ENCODE measurements at regions not wholly inside any gene's neighbourhood (a gene's known extent, or its start where the extent isn't known, plus 50 kb on each side); places are given as distances from the start of the nearest gene placed in this dataset.

GRCh38 chr13:107842562-107843180, 372.7 kb downstream of the LIG4 start:
- WGBS, 2 donors: 49 to 58% methylated on average over 3 of the region's 3 CpGs
- ATAC-seq (ENCODE audit: insufficient read depth, low FRiP score): no peak
- Histone ChIP-seq H3K27me3 (ENCODE audit: control insufficient read depth in 3 of 3, insufficient read depth in 3 of 3, low read length in 2 of 3) (no peaks in the 10 kb centered on the region), H3K27ac (ENCODE audit: low read depth in 1 of 2, low read length in 1 of 2) (no peak overlapping the region), H3K4me3 (no peak overlapping the region), H3K36me3 (ENCODE audit: control insufficient read depth in 4 of 4, insufficient read depth in 4 of 4, low read length in 4 of 4) (no peaks in the 10 kb centered on the region), H3K9me3 (ENCODE audit: control insufficient read depth in 4 of 4, insufficient read depth in 3 of 4, low read length in 3 of 4) (no peaks in the 10 kb centered on the region), H3K9ac (ENCODE audit: insufficient read depth in 1 of 2, low read length in 2 of 2) (no peak overlapping the region), H3K4me1 (ENCODE audit: control insufficient read depth in 5 of 5, insufficient read depth in 5 of 5, low read length in 5 of 5) (peaks cover 0 to 33% (median 0%) of the 10 kb centered on the region in 5 donors)
- no peak for DNase-seq
- no peak for TF ChIP-seq CTCF (IDR thresholded peaks at IDR 0.05; ENCODE audit: control extremely low read depth, extremely low read depth)

- Histone ChIP-seq H3K4me3 (no peak overlapping the region), H3K9me3 (ENCODE audit: control insufficient read depth in 4 of 4, insufficient read depth in 3 of 4, low read length in 3 of 4) (no peaks in the 10 kb centered on the region), H3K36me3 (ENCODE audit: control insufficient read depth in 4 of 4, insufficient read depth in 4 of 4, low read length in 4 of 4) (no peaks in the 10 kb centered on the region), H3K27ac (ENCODE audit: low read depth in 1 of 2, low read length in 1 of 2) (no peak overlapping the region), H3K4me1 (ENCODE audit: control insufficient read depth in 5 of 5, insufficient read depth in 5 of 5, low read length in 5 of 5) (peaks cover 0 to 12% (median 0%) of the 10 kb centered on the region in 5 donors), H3K9ac (ENCODE audit: insufficient read depth in 1 of 2, low read length in 2 of 2) (no peak overlapping the region), H3K27me3 (ENCODE audit: control insufficient read depth in 3 of 3, insufficient read depth in 3 of 3, low read length in 2 of 3) (no peaks in the 10 kb centered on the region)
- 78 to 84% methylated on average over 3 of the region's 3 CpGs for WGBS, 2 donors
- no peak for TF ChIP-seq CTCF (IDR thresholded peaks at IDR 0.05; ENCODE audit: control extremely low read depth, extremely low read depth)
- ATAC-seq (ENCODE audit: insufficient read depth, low FRiP score): no peak
- no peak for DNase-seq
Observed at GRCh38 chr13:107838588-107839161, 376.7 kb downstream of the LIG4 start.

- H3K4me3 ChIP-seq: no peak overlapping the region
- no peak for TF ChIP-seq CTCF (IDR thresholded peaks at IDR 0.05; ENCODE audit: control extremely low read depth, extremely low read depth)
- H3K9me3 ChIP-seq (ENCODE audit: control insufficient read depth in 4 of 4, insufficient read depth in 3 of 4, low read length in 3 of 4): no peaks in the 10 kb centered on the region
- no peaks in the 10 kb centered on the region for H3K36me3 ChIP-seq (ENCODE audit: control insufficient read depth in 4 of 4, insufficient read depth in 4 of 4, low read length in 4 of 4)
- no peak overlapping the region for H3K27ac ChIP-seq (ENCODE audit: low read depth in 1 of 2, low read length in 1 of 2)
- 89 to 90% methylated on average over 6 of the region's 6 CpGs for WGBS, 2 donors
- DNase-seq: no peak
- ATAC-seq (ENCODE audit: insufficient read depth, low FRiP score): no peak
- H3K27me3 ChIP-seq (ENCODE audit: control insufficient read depth in 3 of 3, insufficient read depth in 3 of 3, low read length in 2 of 3): no peaks in the 10 kb centered on the region
- no peak overlapping the region for H3K9ac ChIP-seq (ENCODE audit: insufficient read depth in 1 of 2, low read length in 2 of 2)
- H3K4me1 ChIP-seq (ENCODE audit: control insufficient read depth in 5 of 5, insufficient read depth in 5 of 5, low read length in 5 of 5): peaks cover 0 to 7% (median 0%) of the 10 kb centered on the region in 5 donors
Observed at GRCh38 chr13:107836685-107837084, 378.7 kb downstream of the LIG4 start.

Measured in lung (tissue), 11 donors.